ENCODE measurements at regions not wholly inside any gene's neighbourhood (a gene's known extent, or its start where the extent isn't known, plus 50 kb on each side); places are given as distances from the start of the nearest gene placed in this dataset.

DNA sequence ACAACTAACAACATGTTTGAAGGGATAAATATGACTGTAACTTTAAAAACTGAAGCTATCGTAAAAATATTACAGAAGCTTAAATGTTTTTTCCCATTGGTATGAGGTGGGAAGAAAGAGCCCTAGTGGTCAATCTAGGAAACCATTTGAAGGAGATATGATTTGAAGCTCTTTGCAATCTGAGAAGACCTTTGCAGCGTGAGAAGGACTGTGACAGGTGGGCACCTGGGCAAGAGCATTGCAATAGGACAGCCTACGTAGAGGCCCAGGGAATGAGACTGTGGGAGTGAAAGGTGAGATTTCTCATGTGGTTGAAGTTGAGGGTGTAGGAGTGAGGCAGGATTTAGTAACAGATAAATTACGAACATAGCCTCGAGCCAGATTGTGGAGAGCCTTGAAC, 108.0 kb upstream of the PDE7B start:
- Histone ChIP-seq H3K9ac (ENCODE audit: low read depth, low read length) (no peak overlapping the region), H3K36me3 (ENCODE audit: insufficient read depth, low read length) (no peaks in the 10 kb centered on the region), H3K9me3 (ENCODE audit: control insufficient read depth, insufficient read depth, low read length) (no peaks in the 10 kb centered on the region), H3K4me1 (ENCODE audit: insufficient read depth, low read length) (no peaks in the 10 kb centered on the region)

DNA sequence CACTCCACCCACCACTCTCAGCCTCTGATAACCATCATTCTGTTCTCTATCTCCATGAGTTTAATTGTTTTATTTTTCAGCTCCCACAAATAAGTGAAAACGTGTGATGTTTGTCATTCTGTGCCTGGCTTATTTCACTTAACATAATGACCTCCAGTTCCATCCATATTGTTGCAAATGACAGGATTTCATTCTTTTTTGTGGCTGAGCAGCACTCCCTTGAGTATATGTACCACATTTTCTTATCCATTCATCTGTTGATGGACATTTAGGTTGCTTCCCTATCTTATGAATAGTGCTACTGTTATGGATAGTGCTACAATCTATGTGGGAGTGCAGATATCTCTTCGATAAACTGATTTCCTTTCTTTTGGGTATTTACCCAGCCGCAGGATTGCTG, 103.3 kb upstream of the PDE7B start:
- Histone ChIP-seq H3K36me3 (ENCODE audit: insufficient read depth, low read length) (no peaks in the 10 kb centered on the region), H3K9ac (ENCODE audit: low read depth, low read length) (no peak overlapping the region), H3K9me3 (ENCODE audit: control insufficient read depth, insufficient read depth, low read length) (no peaks in the 10 kb centered on the region), H3K4me1 (ENCODE audit: insufficient read depth, low read length) (no peaks in the 10 kb centered on the region)

DNA sequence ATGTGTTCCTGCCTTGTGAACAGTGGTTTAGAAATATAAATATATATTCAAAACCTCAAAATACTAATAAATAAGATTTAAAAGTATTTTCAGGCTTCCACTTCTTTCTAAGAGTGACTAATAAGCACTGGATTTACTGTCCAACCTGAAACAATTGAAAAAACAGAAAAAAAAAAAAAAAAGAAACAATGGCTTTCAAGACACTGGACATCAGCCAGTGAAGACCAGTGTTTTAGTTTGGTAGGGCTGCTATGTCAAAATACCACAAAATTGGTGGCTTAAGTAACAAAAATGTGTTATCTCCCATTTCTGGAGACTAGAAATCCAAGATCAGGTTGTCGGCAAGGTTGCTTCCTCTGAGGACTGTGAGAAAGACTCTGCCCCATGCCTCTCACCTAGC, 101.4 kb upstream of the PDE7B start:
- no peaks in the 10 kb centered on the region for H3K4me1 ChIP-seq (ENCODE audit: insufficient read depth, low read length)
- no peaks in the 10 kb centered on the region for H3K36me3 ChIP-seq (ENCODE audit: insufficient read depth, low read length)
- no peaks in the 10 kb centered on the region for H3K9me3 ChIP-seq (ENCODE audit: control insufficient read depth, insufficient read depth, low read length)
- H3K9ac ChIP-seq (ENCODE audit: low read depth, low read length) = no peak overlapping the region

DNA sequence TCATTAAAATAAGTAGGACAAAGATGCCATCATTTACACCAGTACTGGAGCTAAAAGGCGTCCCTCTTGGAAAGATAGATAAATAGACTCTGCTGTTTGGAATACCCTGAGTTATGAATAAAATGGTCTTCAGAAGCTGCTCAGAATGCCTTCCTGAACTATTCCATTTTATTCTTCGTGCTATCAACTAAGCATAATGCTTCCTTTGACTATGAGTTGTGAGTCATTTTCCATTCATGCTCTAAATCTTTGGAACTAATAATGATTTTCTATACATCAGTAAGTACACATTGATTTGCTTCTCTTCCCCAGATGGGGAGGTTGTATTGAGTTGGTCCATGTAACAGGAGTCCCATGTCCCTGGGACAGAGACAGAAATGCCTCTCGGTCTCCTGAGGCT, 98.3 kb upstream of the PDE7B start:
- no peaks in the 10 kb centered on the region for H3K36me3 ChIP-seq (ENCODE audit: insufficient read depth, low read length)
- no peaks in the 10 kb centered on the region for H3K9me3 ChIP-seq (ENCODE audit: control insufficient read depth, insufficient read depth, low read length)
- no peak overlapping the region for H3K9ac ChIP-seq (ENCODE audit: low read depth, low read length)
- H3K4me1 ChIP-seq (ENCODE audit: insufficient read depth, low read length) = no peaks in the 10 kb centered on the region

DNA sequence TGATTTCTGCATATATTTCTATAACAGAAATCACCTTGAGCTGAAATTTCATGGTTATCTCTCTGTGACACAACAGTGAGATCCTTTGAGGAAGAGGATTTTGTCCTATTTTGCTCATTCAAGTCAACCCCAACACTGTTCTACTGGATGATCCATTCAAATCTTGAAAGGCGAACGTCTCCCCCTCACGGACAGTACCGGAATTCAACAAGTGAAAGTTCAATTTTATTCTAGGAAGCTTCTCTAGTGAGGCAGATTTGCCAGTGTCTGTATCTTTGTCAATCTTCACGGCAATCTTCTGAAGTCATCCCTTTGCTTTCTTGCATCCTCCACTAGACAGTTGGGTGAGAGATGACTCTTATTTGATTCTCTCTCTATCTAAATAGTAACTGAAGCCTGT, 91.7 kb upstream of the PDE7B start:
- no peaks in the 10 kb centered on the region for H3K36me3 ChIP-seq (ENCODE audit: insufficient read depth, low read length)
- H3K9me3 ChIP-seq (ENCODE audit: control insufficient read depth, insufficient read depth, low read length) = no peaks in the 10 kb centered on the region; the same call in 1 of the 2 replicates
- H3K4me1 ChIP-seq (ENCODE audit: insufficient read depth, low read length) = no peaks in the 10 kb centered on the region
- no peak overlapping the region for H3K9ac ChIP-seq (ENCODE audit: low read depth, low read length)

DNA sequence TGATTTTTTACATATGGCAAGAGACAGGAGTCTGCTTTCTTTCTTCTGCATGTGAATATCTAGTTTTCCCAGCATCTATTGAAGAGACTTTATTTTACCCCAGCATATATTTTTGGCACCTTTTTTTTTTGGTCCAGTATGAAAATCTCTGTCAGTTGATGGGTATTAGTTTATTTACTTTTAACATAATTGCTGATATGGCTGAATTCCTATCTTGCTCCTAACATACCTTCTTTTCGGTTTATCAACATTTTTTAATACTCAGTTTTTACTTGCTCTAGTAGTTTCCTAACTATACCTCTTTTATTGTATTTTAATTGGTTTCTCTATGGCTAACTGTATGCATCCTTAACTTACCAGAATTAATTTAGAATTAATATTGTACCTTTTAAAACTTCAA, 77.5 kb upstream of the PDE7B start:
- no peaks in the 10 kb centered on the region for H3K4me1 ChIP-seq (ENCODE audit: insufficient read depth, low read length)
- H3K9ac ChIP-seq (ENCODE audit: low read depth, low read length) = no peak overlapping the region
- H3K9me3 ChIP-seq (ENCODE audit: control insufficient read depth, insufficient read depth, low read length) = no peaks in the 10 kb centered on the region
- H3K36me3 ChIP-seq (ENCODE audit: insufficient read depth, low read length) = no peaks in the 10 kb centered on the region

DNA sequence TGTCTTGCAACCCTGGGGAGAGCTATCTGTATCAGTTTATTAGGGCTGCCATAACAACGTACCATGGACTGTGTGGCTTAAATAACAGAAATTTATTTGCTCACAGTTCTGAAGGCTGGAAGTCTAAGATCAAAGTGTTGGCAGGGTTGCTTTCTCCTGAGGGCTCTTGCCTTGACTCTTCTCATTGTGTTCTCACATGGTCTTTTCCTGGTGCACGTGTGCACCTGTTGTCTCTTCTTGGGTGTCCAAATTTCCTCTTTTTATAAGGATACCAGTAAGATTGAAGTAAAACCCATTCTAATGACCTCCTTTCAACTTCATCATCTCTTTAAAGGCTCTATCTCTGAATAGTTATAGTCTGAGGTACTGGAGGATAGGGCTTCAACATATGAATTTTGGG, 72.3 kb upstream of the PDE7B start:
- H3K36me3 ChIP-seq (ENCODE audit: insufficient read depth, low read length) = no peaks in the 10 kb centered on the region
- H3K9ac ChIP-seq (ENCODE audit: low read depth, low read length) = no peak overlapping the region
- H3K9me3 ChIP-seq (ENCODE audit: control insufficient read depth, insufficient read depth, low read length) = no peaks in the 10 kb centered on the region; the same call in 1 of the 2 replicates
- no peaks in the 10 kb centered on the region for H3K4me1 ChIP-seq (ENCODE audit: insufficient read depth, low read length)

DNA sequence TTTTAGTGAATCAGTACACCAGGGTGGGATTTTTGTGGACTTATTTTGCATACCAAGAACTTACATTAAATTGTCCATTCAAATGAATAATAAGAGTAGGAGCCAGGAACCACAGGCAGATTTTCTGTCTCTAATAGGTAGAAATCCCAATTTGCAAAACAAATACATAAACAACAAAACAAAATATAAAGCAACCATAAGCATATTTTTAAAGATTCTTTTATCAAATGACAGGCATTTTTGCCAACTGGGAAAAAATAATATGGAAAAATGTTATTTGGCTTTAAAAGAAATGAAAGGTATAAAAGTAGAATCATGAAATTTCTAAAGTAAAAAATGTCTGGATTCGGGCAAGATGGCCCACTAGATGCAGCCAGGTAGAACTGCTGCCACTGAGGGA, 71.2 kb upstream of the PDE7B start:
- Histone ChIP-seq H3K9me3 (ENCODE audit: control insufficient read depth, insufficient read depth, low read length) (no peaks in the 10 kb centered on the region; the same call in 1 of the 2 replicates), H3K36me3 (ENCODE audit: insufficient read depth, low read length) (no peaks in the 10 kb centered on the region), H3K4me1 (ENCODE audit: insufficient read depth, low read length) (no peaks in the 10 kb centered on the region), H3K9ac (ENCODE audit: low read depth, low read length) (no peak overlapping the region)

DNA sequence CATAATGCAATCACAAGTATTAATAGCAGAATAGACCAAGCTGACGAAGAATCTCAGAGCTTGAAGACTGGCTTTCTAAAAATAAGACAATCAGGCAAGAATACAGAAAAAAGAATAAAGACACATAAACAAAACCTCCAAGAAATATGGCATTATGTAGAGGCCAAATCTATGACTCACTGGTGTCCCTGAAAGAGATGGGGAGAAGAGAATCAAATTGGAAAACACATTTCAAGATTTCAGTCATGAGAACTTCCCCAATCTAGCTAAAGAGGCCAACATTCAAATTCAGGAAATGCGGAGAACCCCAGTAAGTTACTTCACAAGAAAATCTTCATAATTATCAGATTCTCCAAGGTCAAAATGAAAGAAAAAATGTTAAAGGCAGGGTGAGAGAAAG, 69.0 kb upstream of the PDE7B start:
- H3K36me3 ChIP-seq (ENCODE audit: insufficient read depth, low read length) = no peaks in the 10 kb centered on the region
- no peaks in the 10 kb centered on the region for H3K4me1 ChIP-seq (ENCODE audit: insufficient read depth, low read length)
- H3K9ac ChIP-seq (ENCODE audit: low read depth, low read length) = no peak overlapping the region
- no peaks in the 10 kb centered on the region; the same call in 1 of the 2 replicates for H3K9me3 ChIP-seq (ENCODE audit: control insufficient read depth, insufficient read depth, low read length)

DNA sequence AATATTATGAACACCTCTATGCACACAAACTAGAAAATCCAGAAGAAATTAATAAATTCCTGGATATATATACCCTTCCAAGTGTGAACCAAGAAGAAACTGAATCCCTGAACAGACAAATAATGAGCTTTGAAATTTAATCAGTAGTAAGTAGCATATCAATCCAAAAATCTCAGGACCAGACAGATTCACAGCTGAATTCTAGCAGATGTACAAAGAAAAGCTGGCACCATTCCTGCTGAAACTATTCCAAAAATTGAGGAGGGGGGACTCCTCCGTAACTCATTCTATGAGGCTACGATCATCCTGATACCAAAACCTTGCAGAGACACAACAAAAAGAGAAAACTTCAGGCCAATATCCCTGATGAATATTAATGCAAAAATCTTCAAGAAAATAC, 67.0 kb upstream of the PDE7B start:
- Histone ChIP-seq H3K4me1 (ENCODE audit: insufficient read depth, low read length) (no peaks in the 10 kb centered on the region), H3K9me3 (ENCODE audit: control insufficient read depth, insufficient read depth, low read length) (no peaks in the 10 kb centered on the region; the same call in 1 of the 2 replicates), H3K36me3 (ENCODE audit: insufficient read depth, low read length) (no peaks in the 10 kb centered on the region), H3K9ac (ENCODE audit: low read depth, low read length) (no peak overlapping the region)

DNA sequence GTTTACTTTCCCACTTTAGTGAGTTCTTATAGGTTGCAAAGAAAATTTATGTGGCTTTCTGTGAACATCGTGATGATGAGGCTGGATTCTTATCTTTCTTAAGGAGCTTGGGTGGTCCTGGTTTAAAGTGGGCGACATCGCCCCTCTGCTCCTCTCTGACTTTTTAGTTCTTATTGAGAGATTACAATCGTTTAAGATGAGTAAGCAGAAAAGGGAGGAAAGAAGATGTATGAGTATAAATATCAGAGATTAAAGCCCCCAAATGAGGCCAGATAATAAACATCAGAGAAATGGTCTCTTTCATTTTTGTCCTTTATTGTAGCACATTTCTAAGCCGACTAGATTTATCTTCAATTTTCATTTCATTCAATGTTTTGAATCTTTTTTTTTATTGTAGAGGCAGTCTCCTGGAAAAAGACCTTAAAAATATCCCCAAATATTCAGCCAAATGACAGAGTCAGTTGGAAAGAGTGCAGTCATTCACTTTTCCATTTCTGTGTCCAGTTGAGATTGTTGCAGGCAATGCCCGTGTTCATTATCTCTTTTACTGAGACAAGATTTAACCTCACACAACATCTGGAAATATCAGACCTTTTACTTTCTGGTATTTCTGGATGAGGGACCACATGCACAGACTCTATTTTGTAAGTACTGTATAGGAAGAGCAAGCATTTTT, 62.0 kb upstream of the PDE7B start:
- Histone ChIP-seq H3K4me1 (ENCODE audit: insufficient read depth, low read length) (no peaks in the 10 kb centered on the region), H3K36me3 (ENCODE audit: insufficient read depth, low read length) (no peaks in the 10 kb centered on the region), H3K9me3 (ENCODE audit: control insufficient read depth, insufficient read depth, low read length) (no peaks in the 10 kb centered on the region), H3K9ac (ENCODE audit: low read depth, low read length) (no peak overlapping the region)

DNA sequence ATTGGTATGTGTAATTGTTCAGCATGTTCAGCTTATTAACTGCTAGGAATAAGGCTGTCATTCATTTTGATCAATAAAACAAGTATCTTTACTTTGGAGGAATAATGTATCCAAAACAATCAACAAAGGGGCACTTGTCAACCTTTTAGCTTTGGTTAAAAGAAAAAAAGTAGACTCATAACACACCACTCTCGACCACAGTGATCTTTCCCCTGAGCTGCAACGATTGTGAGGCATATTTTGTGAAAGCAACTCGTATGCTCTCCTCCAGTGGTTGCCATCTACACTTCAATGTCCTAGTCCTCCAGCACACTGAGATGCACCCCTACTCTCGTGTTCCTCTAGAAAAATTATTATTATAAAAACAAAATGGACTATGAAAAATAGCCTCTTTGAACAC, 60.1 kb upstream of the PDE7B start:
- no peaks in the 10 kb centered on the region for H3K9me3 ChIP-seq (ENCODE audit: control insufficient read depth, insufficient read depth, low read length)
- H3K9ac ChIP-seq (ENCODE audit: low read depth, low read length) = no peak overlapping the region
- H3K36me3 ChIP-seq (ENCODE audit: insufficient read depth, low read length) = no peaks in the 10 kb centered on the region
- no peaks in the 10 kb centered on the region for H3K4me1 ChIP-seq (ENCODE audit: insufficient read depth, low read length)

DNA sequence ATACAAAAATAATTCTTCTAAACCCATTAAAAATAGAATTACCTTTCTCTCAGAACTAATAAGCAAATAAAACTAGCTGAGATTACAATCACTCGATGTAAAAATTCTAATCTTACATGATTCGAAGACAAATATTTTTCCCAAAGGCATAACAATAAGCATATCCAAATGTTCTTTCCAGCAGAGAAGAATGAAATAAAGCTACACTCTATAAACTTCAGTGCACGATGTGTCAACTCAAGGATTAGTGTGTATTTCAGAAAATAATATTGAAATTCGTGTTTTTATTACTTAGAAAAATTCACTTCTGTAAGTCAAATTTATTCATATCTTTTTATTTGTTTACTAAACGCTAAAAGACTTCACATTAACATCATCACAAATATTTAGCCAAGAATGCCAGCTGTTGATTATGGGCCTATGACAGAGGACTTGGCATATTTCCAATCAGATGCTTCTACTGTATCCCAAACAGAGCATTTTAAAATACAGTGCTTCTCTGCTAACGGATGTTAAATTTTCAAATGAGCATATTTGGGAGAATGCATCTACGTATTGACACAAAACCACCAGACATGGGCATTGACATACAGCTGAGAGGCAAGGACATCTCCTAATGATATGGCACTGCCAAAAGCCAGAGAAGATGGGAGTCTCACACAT, 54.7 kb upstream of the PDE7B start:
- Histone ChIP-seq H3K4me1 (ENCODE audit: insufficient read depth, low read length) (no peaks in the 10 kb centered on the region), H3K9me3 (ENCODE audit: control insufficient read depth, insufficient read depth, low read length) (no peaks in the 10 kb centered on the region), H3K36me3 (ENCODE audit: insufficient read depth, low read length) (no peaks in the 10 kb centered on the region), H3K9ac (ENCODE audit: low read depth, low read length) (no peak overlapping the region)

DNA sequence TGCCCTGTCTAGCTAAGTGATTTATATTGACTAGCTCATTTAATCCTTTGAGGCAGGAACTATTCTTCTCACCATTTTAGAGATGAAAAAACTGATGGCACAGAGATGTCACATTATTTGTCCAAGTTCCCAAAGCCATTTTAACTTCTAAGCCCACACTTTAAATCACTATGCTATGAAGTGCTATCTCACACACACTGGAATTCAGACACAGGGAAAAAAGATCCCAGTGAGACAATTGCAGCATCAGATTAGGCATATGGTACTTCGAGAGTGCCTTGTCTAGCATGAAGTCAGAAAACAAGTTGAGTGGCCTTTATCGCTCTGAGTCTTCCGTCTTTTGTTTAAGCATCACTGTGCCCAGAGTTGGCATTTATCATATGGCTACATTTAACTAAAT, 54.1 kb upstream of the PDE7B start:
- Histone ChIP-seq H3K9ac (ENCODE audit: low read depth, low read length) (no peak overlapping the region), H3K4me1 (ENCODE audit: insufficient read depth, low read length) (no peaks in the 10 kb centered on the region), H3K36me3 (ENCODE audit: insufficient read depth, low read length) (no peaks in the 10 kb centered on the region), H3K9me3 (ENCODE audit: control insufficient read depth, insufficient read depth, low read length) (no peaks in the 10 kb centered on the region)

DNA sequence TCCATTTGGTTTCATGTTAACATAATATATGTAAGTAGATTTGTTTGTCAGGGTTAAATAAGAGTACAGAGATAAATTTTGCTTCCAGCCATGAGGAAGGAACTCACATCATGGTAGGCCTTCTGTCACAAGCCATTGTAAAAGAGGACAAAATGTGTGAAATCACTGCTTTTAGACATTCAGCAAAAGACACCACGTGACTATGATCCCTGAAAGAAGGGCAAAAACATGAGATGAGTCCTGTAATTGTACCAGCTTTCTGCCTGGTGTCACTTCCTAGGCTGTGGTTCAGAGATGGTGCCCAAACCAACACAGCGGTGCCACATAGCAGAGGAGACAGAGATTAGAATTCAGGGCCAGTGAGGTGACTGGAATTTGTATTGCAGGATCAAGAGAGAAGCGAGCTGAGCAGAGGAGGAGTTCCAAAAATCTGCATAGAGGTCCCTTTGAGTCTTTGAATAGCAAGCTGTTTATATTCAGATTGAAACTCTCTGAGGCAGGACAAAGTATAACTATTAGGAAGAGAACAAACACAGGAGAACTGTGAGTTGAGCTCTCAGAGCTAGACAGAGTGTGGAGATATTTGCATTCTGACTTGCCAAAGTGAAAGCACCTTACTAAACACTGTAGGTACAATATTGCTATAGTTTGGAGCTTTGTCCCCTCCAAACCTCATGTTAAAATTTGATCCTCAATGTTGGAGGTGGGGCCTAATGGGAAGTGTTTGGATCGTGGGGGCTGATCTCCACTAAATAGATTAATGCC, 52.6 kb upstream of the PDE7B start:
- no peaks in the 10 kb centered on the region for H3K36me3 ChIP-seq (ENCODE audit: insufficient read depth, low read length)
- no peaks in the 10 kb centered on the region for H3K9me3 ChIP-seq (ENCODE audit: control insufficient read depth, insufficient read depth, low read length)
- no peak overlapping the region for H3K9ac ChIP-seq (ENCODE audit: low read depth, low read length)
- no peaks in the 10 kb centered on the region for H3K4me1 ChIP-seq (ENCODE audit: insufficient read depth, low read length)

Data from ES-I3 (cell line).